Breast epithelium (tissue), 3 donors: ENCODE measurements at regions not wholly inside any gene's neighbourhood (a gene's known extent, or its start where the extent isn't known, plus 50 kb on each side); places are given as distances from the start of the nearest gene placed in this dataset.

Experiments
- POLR2A ChIP-seq: fragments of 450-650 bp; IDR thresholded peaks from one replicate; pipeline ENCODE4 v1.6.1; 2016; ENCODE audit warnings: antibody characterized with exemption, mild to moderate bottlenecking, moderate library complexity
- TF ChIP-seq, protein P1 (sequence below), 3 donors: fragments of 450-650 bp; IDR thresholded peaks; one replicate each; pipeline ENCODE4 v1.5.1; 2016 to 2017; ENCODE audit warnings: antibody characterized with exemption in 3 of 3, mild to moderate bottlenecking in 3 of 3, moderate library complexity in 3 of 3

DNA sequence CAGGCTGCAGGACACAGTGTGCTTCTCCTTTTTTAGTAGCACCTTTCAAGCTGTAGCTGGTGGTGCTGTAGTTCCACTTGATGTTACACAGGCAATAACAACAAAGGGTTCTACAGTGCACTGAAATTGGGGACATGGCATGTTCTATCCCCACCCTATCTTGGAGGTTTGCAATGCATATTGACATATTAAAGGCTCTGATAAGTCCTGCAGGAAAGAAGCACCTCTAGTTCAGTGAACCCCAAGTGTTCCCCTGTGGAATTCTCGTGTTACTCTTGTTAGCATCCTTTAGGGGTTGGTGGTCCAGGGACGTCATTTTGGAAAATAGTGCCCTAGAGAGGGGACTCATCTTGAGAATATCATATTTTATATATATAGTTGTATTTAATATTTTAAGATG lies 337.6 kb downstream of the DHX35 start:
- TF ChIP-seq, protein P1, sequence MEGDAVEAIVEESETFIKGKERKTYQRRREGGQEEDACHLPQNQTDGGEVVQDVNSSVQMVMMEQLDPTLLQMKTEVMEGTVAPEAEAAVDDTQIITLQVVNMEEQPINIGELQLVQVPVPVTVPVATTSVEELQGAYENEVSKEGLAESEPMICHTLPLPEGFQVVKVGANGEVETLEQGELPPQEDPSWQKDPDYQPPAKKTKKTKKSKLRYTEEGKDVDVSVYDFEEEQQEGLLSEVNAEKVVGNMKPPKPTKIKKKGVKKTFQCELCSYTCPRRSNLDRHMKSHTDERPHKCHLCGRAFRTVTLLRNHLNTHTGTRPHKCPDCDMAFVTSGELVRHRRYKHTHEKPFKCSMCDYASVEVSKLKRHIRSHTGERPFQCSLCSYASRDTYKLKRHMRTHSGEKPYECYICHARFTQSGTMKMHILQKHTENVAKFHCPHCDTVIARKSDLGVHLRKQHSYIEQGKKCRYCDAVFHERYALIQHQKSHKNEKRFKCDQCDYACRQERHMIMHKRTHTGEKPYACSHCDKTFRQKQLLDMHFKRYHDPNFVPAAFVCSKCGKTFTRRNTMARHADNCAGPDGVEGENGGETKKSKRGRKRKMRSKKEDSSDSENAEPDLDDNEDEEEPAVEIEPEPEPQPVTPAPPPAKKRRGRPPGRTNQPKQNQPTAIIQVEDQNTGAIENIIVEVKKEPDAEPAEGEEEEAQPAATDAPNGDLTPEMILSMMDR (IDR thresholded peaks at IDR 0.05), result no peak
- no peak for TF ChIP-seq POLR2A
